ENCODE measurements at regions not wholly inside any gene's neighbourhood (a gene's known extent, or its start where the extent isn't known, plus 50 kb on each side); places are given as distances from the start of the nearest gene placed in this dataset.
"Not testable (repeated sequence)": the region's sequence is repeated elsewhere in the genome, so short reads cannot be mapped to it uniquely, and the experiment has no call there.

- DNase-seq (ENCODE audit: low read depth in 2 of 3, low spot score in 2 of 3) = not testable (repeated sequence)
Measured at GRCh38 chr9:2277644-2278043, 262.5 kb downstream of the SMARCA2 start.

GRCh38 chr9:2279138-2279537, 264.0 kb downstream of the SMARCA2 start:
- DNase-seq (ENCODE audit: low read depth in 2 of 3, low spot score in 2 of 3) = not testable (repeated sequence)

- DNase-seq (ENCODE audit: low read depth in 2 of 3, low spot score in 2 of 3) = no peak
Measured at GRCh38 chr9:2281031-2281802, 266.1 kb downstream of the SMARCA2 start.

GRCh38 chr9:2281803-2282185, 266.6 kb downstream of the SMARCA2 start:
- DNase-seq (ENCODE audit: low read depth in 2 of 3, low spot score in 2 of 3) = no peak

GRCh38 chr9:2284770-2285169, 269.6 kb downstream of the SMARCA2 start:
- no peak for DNase-seq (ENCODE audit: low read depth in 2 of 3, low spot score in 2 of 3)

GRCh38 chr9:2285416-2286332, 270.5 kb downstream of the SMARCA2 start:
- DNase-seq (ENCODE audit: low read depth in 2 of 3, low spot score in 2 of 3) = no peak

- DNase-seq (ENCODE audit: low read depth in 2 of 3, low spot score in 2 of 3) = no peak
Measured at GRCh38 chr9:2286333-2286705, 271.2 kb downstream of the SMARCA2 start.

- no peak for DNase-seq (ENCODE audit: low read depth in 2 of 3, low spot score in 2 of 3)
Measured at GRCh38 chr9:2286825-2287455, 271.8 kb downstream of the SMARCA2 start.

- no peak for DNase-seq (ENCODE audit: low read depth in 2 of 3, low spot score in 2 of 3)
Measured at GRCh38 chr9:2288309-2288708, 273.2 kb downstream of the SMARCA2 start.

- DNase-seq (ENCODE audit: low read depth in 2 of 3, low spot score in 2 of 3) = no peak
Measured at GRCh38 chr9:2289263-2289662, 274.1 kb downstream of the SMARCA2 start.

- no peak for DNase-seq (ENCODE audit: low read depth in 2 of 3, low spot score in 2 of 3)
Measured at GRCh38 chr9:2290382-2290781, 275.2 kb downstream of the SMARCA2 start.

- DNase-seq (ENCODE audit: low read depth in 2 of 3, low spot score in 2 of 3) = no peak
Measured at GRCh38 chr9:2291980-2292704, 277.0 kb downstream of the SMARCA2 start.

GRCh38 chr9:2292733-2293132, 277.6 kb downstream of the SMARCA2 start:
- DNase-seq (ENCODE audit: low read depth in 2 of 3, low spot score in 2 of 3) = no peak

GRCh38 chr9:2297771-2298170, 282.6 kb downstream of the SMARCA2 start:
- DNase-seq (ENCODE audit: low read depth in 2 of 3, low spot score in 2 of 3) = no peak

GRCh38 chr9:2298217-2298616, 283.1 kb downstream of the SMARCA2 start:
- no peak for DNase-seq (ENCODE audit: low read depth in 2 of 3, low spot score in 2 of 3)

GRCh38 chr9:2299156-2299842, 284.2 kb downstream of the SMARCA2 start:
- DNase-seq (ENCODE audit: low read depth in 2 of 3, low spot score in 2 of 3) = no peak

- no peak for DNase-seq (ENCODE audit: low read depth in 2 of 3, low spot score in 2 of 3)
Measured at GRCh38 chr9:2299843-2300205, 284.7 kb downstream of the SMARCA2 start.

- DNase-seq (ENCODE audit: low read depth in 2 of 3, low spot score in 2 of 3) = no peak
Measured at GRCh38 chr9:2300325-2300724, 285.2 kb downstream of the SMARCA2 start.

GRCh38 chr9:2302606-2303005, 287.5 kb downstream of the SMARCA2 start:
- no peak for DNase-seq (ENCODE audit: low read depth in 2 of 3, low spot score in 2 of 3)

- DNase-seq (ENCODE audit: low read depth in 2 of 3, low spot score in 2 of 3) = no peak
Measured at GRCh38 chr9:2303056-2303455, 287.9 kb downstream of the SMARCA2 start.

GRCh38 chr9:2307480-2307879, 292.3 kb downstream of the SMARCA2 start:
- DNase-seq (ENCODE audit: low read depth in 2 of 3, low spot score in 2 of 3) = no peak

Measured in activated CD8-positive, alpha-beta memory T cell treated with anti-CD3 and anti-CD28 coated beads for 48 hours (primary cell).